Uterus (tissue), 2 donors: ENCODE measurements at regions not wholly inside any gene's neighbourhood (a gene's known extent, or its start where the extent isn't known, plus 50 kb on each side); places are given as distances from the start of the nearest gene placed in this dataset.

Source experiments
- POLR2A ChIP-seq, 2 donors: fragments of 450-650 bp; IDR thresholded peaks; one replicate each; pipeline ENCODE4 v1.6.1; 2016; ENCODE audit warnings: antibody characterized with exemption in 2 of 2, mild to moderate bottlenecking in 1 of 2, moderate library complexity in 1 of 2
- TF ChIP-seq, protein P1 (sequence below), 4 experiments: fragments of 200-600 bp in 2 of 4; fragments of 450-650 bp in 2 of 4; sonication (generic) in 2 of 4; IDR thresholded peaks; one replicate each; pipeline ENCODE4 v1.5.1; 2016 to 2019; ENCODE audit warnings: antibody characterized with exemption in 4 of 4, mild to moderate bottlenecking in 2 of 4, moderate library complexity in 1 of 4

DNA sequence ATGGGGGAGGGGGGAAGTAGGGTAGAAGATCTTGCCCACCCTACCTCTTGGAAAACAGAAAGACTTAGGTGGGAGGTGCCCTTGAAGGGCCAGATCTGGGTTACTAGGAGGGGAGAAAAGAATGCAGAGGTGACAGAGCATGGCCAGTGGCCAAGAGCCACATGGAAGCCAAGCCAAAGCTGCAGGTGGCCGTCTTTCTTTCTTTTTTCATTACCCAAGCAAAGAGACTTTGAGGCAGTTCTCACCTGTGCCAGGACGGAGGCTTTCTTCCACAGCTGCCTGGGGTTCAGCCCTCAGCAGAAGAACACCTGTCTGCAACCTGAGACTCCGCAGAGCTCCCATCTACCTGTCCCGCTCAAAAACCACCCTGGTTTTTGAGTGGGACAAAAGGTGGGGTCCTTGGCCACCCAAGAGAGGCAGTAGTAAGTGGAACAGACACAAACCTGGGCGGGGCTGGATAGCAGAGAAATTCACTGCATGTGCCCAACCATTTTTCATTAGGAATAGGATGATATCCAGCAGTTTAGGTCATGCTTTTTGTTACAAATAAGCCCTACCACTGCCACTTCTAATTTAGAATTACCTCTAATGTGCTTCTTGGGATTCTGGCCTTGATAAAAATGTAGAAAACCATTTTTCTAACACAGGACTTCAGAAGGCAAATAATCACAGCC lies 116.5 kb downstream of the DYRK2 start:
- TF ChIP-seq, protein P1, sequence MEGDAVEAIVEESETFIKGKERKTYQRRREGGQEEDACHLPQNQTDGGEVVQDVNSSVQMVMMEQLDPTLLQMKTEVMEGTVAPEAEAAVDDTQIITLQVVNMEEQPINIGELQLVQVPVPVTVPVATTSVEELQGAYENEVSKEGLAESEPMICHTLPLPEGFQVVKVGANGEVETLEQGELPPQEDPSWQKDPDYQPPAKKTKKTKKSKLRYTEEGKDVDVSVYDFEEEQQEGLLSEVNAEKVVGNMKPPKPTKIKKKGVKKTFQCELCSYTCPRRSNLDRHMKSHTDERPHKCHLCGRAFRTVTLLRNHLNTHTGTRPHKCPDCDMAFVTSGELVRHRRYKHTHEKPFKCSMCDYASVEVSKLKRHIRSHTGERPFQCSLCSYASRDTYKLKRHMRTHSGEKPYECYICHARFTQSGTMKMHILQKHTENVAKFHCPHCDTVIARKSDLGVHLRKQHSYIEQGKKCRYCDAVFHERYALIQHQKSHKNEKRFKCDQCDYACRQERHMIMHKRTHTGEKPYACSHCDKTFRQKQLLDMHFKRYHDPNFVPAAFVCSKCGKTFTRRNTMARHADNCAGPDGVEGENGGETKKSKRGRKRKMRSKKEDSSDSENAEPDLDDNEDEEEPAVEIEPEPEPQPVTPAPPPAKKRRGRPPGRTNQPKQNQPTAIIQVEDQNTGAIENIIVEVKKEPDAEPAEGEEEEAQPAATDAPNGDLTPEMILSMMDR (IDR thresholded peaks at IDR 0.05), result no peak
- TF ChIP-seq POLR2A (IDR thresholded peaks at IDR 0.05), result no peak
